Cardiac muscle cell (in vitro differentiated cells and primary cell): ENCODE measurements at regions not wholly inside any gene's neighbourhood (a gene's known extent, or its start where the extent isn't known, plus 50 kb on each side); places are given as distances from the start of the nearest gene placed in this dataset.

ENCODE experiments used
- DNase-seq, 2 donors: peaks; one replicate each; pipeline versions ENCODE4 v3.0.0 to v3.0.0-alpha.2; 2010 to 2017; ENCODE audit warnings: low read depth in 1 of 2, low spot score in 1 of 2
- H3K27ac ChIP-seq: fragments of 200-600 bp; sonication (generic); 2 replicates; pipeline ENCODE4 v1.5.1; 2016
- H3K27me3 ChIP-seq: fragments of 200-600 bp; sonication (generic); 2 replicates; pipeline ENCODE4 v1.6.0; 2016; ENCODE audit warnings: control low read depth
- H3K36me3 ChIP-seq: fragments of 200-600 bp; sonication (generic); 2 replicates; pipeline ENCODE4 v1.5.1; 2016; ENCODE audit warnings: control low read depth
- H3K4me1 ChIP-seq: fragments of 200-600 bp; sonication (generic); 2 replicates; pipeline ENCODE4 v1.8.1; 2017; ENCODE audit warnings: low read depth, mild to moderate bottlenecking, mixed run types
- H3K4me3 ChIP-seq: fragments of 200-600 bp; sonication (generic); 2 replicates; pipeline ENCODE4 v1.5.1; 2016; ENCODE audit warnings: mild to moderate bottlenecking
- H3K9me3 ChIP-seq: fragments of 200-600 bp; sonication (generic); 2 replicates; pipeline ENCODE4 v1.5.1; 2017; ENCODE audit warnings: low read depth, mild to moderate bottlenecking, control low read depth
- CTCF ChIP-seq: IDR thresholded peaks from 2 replicates; pipeline ENCODE4 v1.5.1; 2012; ENCODE audit warnings: low read depth, mild to moderate bottlenecking, low read length

DNA sequence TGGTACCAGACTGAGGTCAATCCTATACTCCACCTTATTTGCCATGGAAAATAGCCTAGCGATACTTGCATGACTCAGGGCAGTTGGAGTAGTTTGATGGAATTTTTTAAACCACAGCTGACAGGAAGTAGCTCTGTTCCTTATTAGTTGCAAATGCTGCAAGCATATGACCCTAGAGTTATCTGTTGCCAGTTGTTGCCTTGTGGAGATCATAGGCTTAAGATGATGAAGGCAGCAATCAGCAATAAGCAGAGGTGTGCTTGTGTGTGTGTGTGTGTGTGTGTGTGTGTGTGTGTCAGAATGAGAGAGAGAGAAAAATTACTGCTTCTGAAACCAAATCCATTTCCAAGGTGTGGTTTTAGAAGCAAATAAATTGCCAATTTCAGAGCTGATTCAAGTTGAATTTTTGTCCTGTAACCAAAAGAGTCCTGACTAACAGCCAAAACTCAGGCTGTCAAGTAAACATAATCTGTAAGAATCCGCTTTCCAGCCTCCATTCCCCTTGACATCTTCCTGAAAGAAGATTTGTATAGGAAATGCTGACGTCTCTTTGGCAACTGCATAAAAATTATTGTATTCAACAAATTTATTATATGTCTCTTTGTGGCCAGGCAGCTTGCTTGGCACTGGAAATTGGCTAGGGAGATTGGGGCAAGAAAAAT, 141.2 kb downstream of the SERPINI1 start:
- Histone ChIP-seq H3K27me3 (no peaks in the 10 kb centered on the region), H3K36me3 (no peaks in the 10 kb centered on the region), H3K9me3 (no peaks in the 10 kb centered on the region), H3K4me3 (no peak overlapping the region), H3K27ac (no peak overlapping the region), H3K4me1 (no peaks in the 10 kb centered on the region)
- DNase-seq, result peak in 1 of 2 donors; percentile 73
- TF ChIP-seq CTCF, result no peak
